ENCODE measurements at regions not wholly inside any gene's neighbourhood (a gene's known extent, or its start where the extent isn't known, plus 50 kb on each side); places are given as distances from the start of the nearest gene placed in this dataset.

DNA sequence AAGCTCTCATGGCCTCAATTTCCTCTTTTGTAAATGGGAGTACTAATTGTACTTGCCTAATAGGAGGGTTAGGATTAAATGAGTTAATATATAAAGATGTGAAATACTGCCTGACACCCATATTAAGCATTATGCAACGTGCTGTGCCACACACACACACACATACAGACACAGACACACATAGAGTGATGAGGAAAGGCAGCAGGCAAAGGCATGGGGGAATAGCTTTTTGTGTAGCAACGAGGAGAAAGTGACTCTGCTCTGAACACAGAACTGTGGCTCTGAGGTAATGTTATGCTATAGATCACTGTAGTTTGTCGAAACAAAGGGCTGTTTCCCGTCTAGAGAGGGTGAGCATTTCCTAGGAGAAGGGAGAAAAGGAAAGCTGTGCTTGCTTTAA is 233.3 kb upstream of the SLCO3A1 start:
- TF ChIP-seq, protein P1, sequence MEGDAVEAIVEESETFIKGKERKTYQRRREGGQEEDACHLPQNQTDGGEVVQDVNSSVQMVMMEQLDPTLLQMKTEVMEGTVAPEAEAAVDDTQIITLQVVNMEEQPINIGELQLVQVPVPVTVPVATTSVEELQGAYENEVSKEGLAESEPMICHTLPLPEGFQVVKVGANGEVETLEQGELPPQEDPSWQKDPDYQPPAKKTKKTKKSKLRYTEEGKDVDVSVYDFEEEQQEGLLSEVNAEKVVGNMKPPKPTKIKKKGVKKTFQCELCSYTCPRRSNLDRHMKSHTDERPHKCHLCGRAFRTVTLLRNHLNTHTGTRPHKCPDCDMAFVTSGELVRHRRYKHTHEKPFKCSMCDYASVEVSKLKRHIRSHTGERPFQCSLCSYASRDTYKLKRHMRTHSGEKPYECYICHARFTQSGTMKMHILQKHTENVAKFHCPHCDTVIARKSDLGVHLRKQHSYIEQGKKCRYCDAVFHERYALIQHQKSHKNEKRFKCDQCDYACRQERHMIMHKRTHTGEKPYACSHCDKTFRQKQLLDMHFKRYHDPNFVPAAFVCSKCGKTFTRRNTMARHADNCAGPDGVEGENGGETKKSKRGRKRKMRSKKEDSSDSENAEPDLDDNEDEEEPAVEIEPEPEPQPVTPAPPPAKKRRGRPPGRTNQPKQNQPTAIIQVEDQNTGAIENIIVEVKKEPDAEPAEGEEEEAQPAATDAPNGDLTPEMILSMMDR (conservative IDR thresholded peaks at IDR 0.05; ENCODE audit: low read length) = no peak
- no peak for TF ChIP-seq EZH2phosphoT487 (IDR thresholded peaks at IDR 0.05; ENCODE audit: borderline replicate concordance, low read depth, low read length)
